ENCODE measurements at regions not wholly inside any gene's neighbourhood (a gene's known extent, or its start where the extent isn't known, plus 50 kb on each side); places are given as distances from the start of the nearest gene placed in this dataset.

- TF ChIP-seq EZH2phosphoT487 (IDR thresholded peaks at IDR 0.05; ENCODE audit: insufficient read depth, low read depth), result no peak
- TF ChIP-seq EZH2 (IDR thresholded peaks at IDR 0.05; ENCODE audit: insufficient read depth, poor library complexity, severe bottlenecking), result no peak
- Histone ChIP-seq H3K36me3 (ENCODE audit: low read depth) (no peaks in the 10 kb centered on the region), H2AFZ (no peak overlapping the region), H3K9me3 (ENCODE audit: low read depth) (no peaks in the 10 kb centered on the region), H4K20me1 (ENCODE audit: insufficient read depth) (no peaks in the 10 kb centered on the region), H3K9ac (no peak overlapping the region), H3K4me2 (ENCODE audit: unreplicated experiment) (no peak overlapping the region), H3K27ac (no peak overlapping the region), H3K79me2 (ENCODE audit: insufficient read depth) (no peaks in the 10 kb centered on the region), H3K27me3 (replicated peaks; ENCODE audit: insufficient read depth) (peaks cover 7% of the 10 kb centered on the region; the same call in 1 of the 2 replicates), H3F3A (ENCODE audit: insufficient read depth) (no peaks in the 10 kb centered on the region), H3K4me1 (ENCODE audit: insufficient read depth) (no peaks in the 10 kb centered on the region), H3K4me3 (no peak overlapping the region), H3K9me2 (ENCODE audit: insufficient read depth) (no peaks in the 10 kb centered on the region)
- in situ Hi-C loops (cut with MboI), result no loop called here
- 46 to 48% methylated on average over 9 of the region's 9 CpGs for WGBS, 2 experiments (ENCODE audit: low coverage in 1 of 2, low lambda C conversion rate in 2 of 2, missing lambda C conversion rate in 2 of 2)
- no peak for DNase-seq
These were observed 258.6 kb downstream of the KLF13 start for GRCh38 chr15:31585240-31585639.

- Histone ChIP-seq H3K4me2 (ENCODE audit: unreplicated experiment) (no peak overlapping the region), H3K4me1 (ENCODE audit: insufficient read depth) (no peaks in the 10 kb centered on the region), H3K36me3 (ENCODE audit: low read depth) (no peaks in the 10 kb centered on the region), H3K9ac (no peak overlapping the region), H3K79me2 (ENCODE audit: insufficient read depth) (no peaks in the 10 kb centered on the region), H3K27ac (no peak overlapping the region), H3K27me3 (replicated peaks; ENCODE audit: insufficient read depth) (peaks cover 7% of the 10 kb centered on the region; the same call in 1 of the 2 replicates), H2AFZ (no peak overlapping the region), H3F3A (ENCODE audit: insufficient read depth) (no peaks in the 10 kb centered on the region), H3K9me3 (ENCODE audit: low read depth) (no peaks in the 10 kb centered on the region), H3K9me2 (ENCODE audit: insufficient read depth) (no peaks in the 10 kb centered on the region), H4K20me1 (ENCODE audit: insufficient read depth) (no peaks in the 10 kb centered on the region), H3K4me3 (no peak overlapping the region)
- TF ChIP-seq EZH2phosphoT487 (IDR thresholded peaks at IDR 0.05; ENCODE audit: insufficient read depth, low read depth), result no peak
- no peak for TF ChIP-seq EZH2 (IDR thresholded peaks at IDR 0.05; ENCODE audit: insufficient read depth, poor library complexity, severe bottlenecking)
- in situ Hi-C loops (cut with MboI), result no loop called here
- peak; percentile 56 for DNase-seq
- 37 to 51% methylated on average over 4 of the region's 4 CpGs for WGBS, 2 experiments (ENCODE audit: low coverage in 1 of 2, low lambda C conversion rate in 2 of 2, missing lambda C conversion rate in 2 of 2)
These were observed 260.2 kb downstream of the KLF13 start for GRCh38 chr15:31586841-31587240.

- Histone ChIP-seq H3K79me2 (ENCODE audit: insufficient read depth) (no peaks in the 10 kb centered on the region), H3K36me3 (ENCODE audit: low read depth) (no peaks in the 10 kb centered on the region), H3K27ac (no peak overlapping the region), H3K27me3 (replicated peaks; ENCODE audit: insufficient read depth) (peaks cover 7% of the 10 kb centered on the region; the same call in 1 of the 2 replicates), H4K20me1 (ENCODE audit: insufficient read depth) (no peaks in the 10 kb centered on the region), H3K4me1 (ENCODE audit: insufficient read depth) (no peaks in the 10 kb centered on the region), H3K9me3 (ENCODE audit: low read depth) (no peaks in the 10 kb centered on the region), H3K9me2 (ENCODE audit: insufficient read depth) (no peaks in the 10 kb centered on the region), H2AFZ (no peak overlapping the region), H3K9ac (no peak overlapping the region), H3F3A (ENCODE audit: insufficient read depth) (no peaks in the 10 kb centered on the region), H3K4me3 (no peak overlapping the region), H3K4me2 (ENCODE audit: unreplicated experiment) (no peak overlapping the region)
- no peak for TF ChIP-seq EZH2 (IDR thresholded peaks at IDR 0.05; ENCODE audit: insufficient read depth, poor library complexity, severe bottlenecking)
- no peak for TF ChIP-seq EZH2phosphoT487 (IDR thresholded peaks at IDR 0.05; ENCODE audit: insufficient read depth, low read depth)
- in situ Hi-C loops (cut with MboI), result no loop called here
- no peak for DNase-seq
- 35 to 42% methylated on average over 4 of the region's 4 CpGs for WGBS, 2 experiments (ENCODE audit: low coverage in 1 of 2, low lambda C conversion rate in 2 of 2, missing lambda C conversion rate in 2 of 2)
These were observed 260.9 kb downstream of the KLF13 start for GRCh38 chr15:31587583-31587982.

GRCh38 chr15:31590609-31591008 lies 264.0 kb downstream of the KLF13 start:
- 23 to 32% methylated on average over 4 of the region's 4 CpGs for WGBS, 2 experiments (ENCODE audit: low coverage in 1 of 2, low lambda C conversion rate in 2 of 2, missing lambda C conversion rate in 2 of 2)
- no peaks in the 10 kb centered on the region for H3K36me3 ChIP-seq (ENCODE audit: low read depth)
- no peaks in the 10 kb centered on the region for H3K27me3 ChIP-seq (replicated peaks; ENCODE audit: insufficient read depth)
- H3K27ac ChIP-seq, result no peak overlapping the region
- in situ Hi-C loops (cut with MboI), result no loop called here
- no peaks in the 10 kb centered on the region for H3K9me3 ChIP-seq (ENCODE audit: low read depth)
- no peaks in the 10 kb centered on the region for H3F3A ChIP-seq (ENCODE audit: insufficient read depth)
- DNase-seq, result no peak
- H3K9ac ChIP-seq, result no peak overlapping the region
- no peak overlapping the region for H3K4me3 ChIP-seq
- no peaks in the 10 kb centered on the region for H3K4me1 ChIP-seq (ENCODE audit: insufficient read depth)
- no peak overlapping the region for H3K4me2 ChIP-seq (ENCODE audit: unreplicated experiment)
- H3K9me2 ChIP-seq (ENCODE audit: insufficient read depth), result no peaks in the 10 kb centered on the region
- no peak overlapping the region for H2AFZ ChIP-seq
- TF ChIP-seq EZH2 (IDR thresholded peaks at IDR 0.05; ENCODE audit: insufficient read depth, poor library complexity, severe bottlenecking) (no peak), EZH2phosphoT487 (IDR thresholded peaks at IDR 0.05; ENCODE audit: insufficient read depth, low read depth) (no peak)
- no peaks in the 10 kb centered on the region for H4K20me1 ChIP-seq (ENCODE audit: insufficient read depth)
- no peaks in the 10 kb centered on the region for H3K79me2 ChIP-seq (ENCODE audit: insufficient read depth)

- H3K9ac ChIP-seq, result no peak overlapping the region
- DNase-seq, result no peak
- no peak overlapping the region for H3K27ac ChIP-seq
- H3K4me3 ChIP-seq, result no peak overlapping the region
- H3K4me2 ChIP-seq (ENCODE audit: unreplicated experiment), result no peak overlapping the region
- no peak overlapping the region for H2AFZ ChIP-seq
- H4K20me1 ChIP-seq (ENCODE audit: insufficient read depth), result no peaks in the 10 kb centered on the region
- in situ Hi-C loops (cut with MboI), result no loop called here
- H3K9me3 ChIP-seq (ENCODE audit: low read depth), result no peaks in the 10 kb centered on the region
- no peaks in the 10 kb centered on the region for H3K79me2 ChIP-seq (ENCODE audit: insufficient read depth)
- H3K4me1 ChIP-seq (ENCODE audit: insufficient read depth), result no peaks in the 10 kb centered on the region
- H3K36me3 ChIP-seq (ENCODE audit: low read depth), result no peaks in the 10 kb centered on the region
- H3F3A ChIP-seq (ENCODE audit: insufficient read depth), result no peaks in the 10 kb centered on the region
- no peak for TF ChIP-seq EZH2 (IDR thresholded peaks at IDR 0.05; ENCODE audit: insufficient read depth, poor library complexity, severe bottlenecking)
- TF ChIP-seq EZH2phosphoT487 (IDR thresholded peaks at IDR 0.05; ENCODE audit: insufficient read depth, low read depth), result no peak
- H3K9me2 ChIP-seq (ENCODE audit: insufficient read depth), result no peaks in the 10 kb centered on the region
- H3K27me3 ChIP-seq (replicated peaks; ENCODE audit: insufficient read depth), result no peaks in the 10 kb centered on the region
These were observed 265.3 kb downstream of the KLF13 start for GRCh38 chr15:31591908-31592307.

Data from GM23248 (cell line).